ENCODE measurements at regions not wholly inside any gene's neighbourhood (a gene's known extent, or its start where the extent isn't known, plus 50 kb on each side); places are given as distances from the start of the nearest gene placed in this dataset.

DNA sequence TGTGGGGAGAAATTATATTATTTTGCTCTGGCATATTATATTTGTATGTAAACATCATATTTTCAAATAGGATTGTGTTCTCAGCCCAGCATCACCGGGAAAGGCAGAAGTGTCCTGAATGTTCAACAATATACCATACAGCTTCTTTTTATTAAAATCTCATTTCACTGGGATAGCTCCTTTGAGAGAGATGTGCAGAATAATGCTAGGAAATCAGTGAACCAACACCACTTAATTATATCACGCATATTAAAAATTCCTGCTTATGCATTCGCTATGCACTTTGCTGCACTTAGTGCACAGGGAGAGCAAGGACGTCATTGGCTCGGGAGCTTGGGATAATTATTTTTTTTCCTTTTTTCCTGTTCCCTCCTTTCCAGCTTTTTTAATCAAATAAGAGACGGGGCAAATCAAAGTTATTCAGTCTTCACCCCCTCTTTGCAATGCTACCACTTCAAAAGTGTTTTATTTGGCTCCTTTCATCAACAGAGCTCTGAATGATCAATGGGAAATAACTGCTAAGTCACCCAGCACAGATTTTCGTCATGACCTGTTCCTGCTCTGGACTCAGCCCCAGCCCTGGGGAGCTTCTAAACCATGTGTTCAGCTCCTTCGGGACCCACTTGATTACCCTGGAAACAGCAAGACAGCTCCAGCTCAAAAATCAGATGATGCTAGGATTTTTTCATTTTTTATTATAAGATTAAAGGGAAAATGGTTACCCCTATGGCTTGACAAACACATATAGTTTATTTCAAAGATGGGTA lies 165.5 kb upstream of the DUSP10 start:
- H3K27me3 ChIP-seq (ENCODE audit: control insufficient read depth in 5 of 5, insufficient read depth in 4 of 5, low read length in 5 of 5), result no peaks in the 10 kb centered on the region
- H3K4me1 ChIP-seq (ENCODE audit: control insufficient read depth in 5 of 5, insufficient read depth in 5 of 5, low read length in 5 of 5), result peaks cover 0 to 27% (median 16%) of the 10 kb centered on the region in 5 donors
- no peak overlapping the region for H3K4me3 ChIP-seq (ENCODE audit: low read depth in 1 of 5, low read length in 5 of 5)
- no peak overlapping the region for H3K9ac ChIP-seq (ENCODE audit: low read length in 5 of 5)
- H3K9me3 ChIP-seq (ENCODE audit: control insufficient read depth in 5 of 5, low read length in 5 of 5), result no peaks in the 10 kb centered on the region
- H3K36me3 ChIP-seq (ENCODE audit: control insufficient read depth in 5 of 5, insufficient read depth in 5 of 5, low read length in 5 of 5), result no peaks in the 10 kb centered on the region
- H3K27ac ChIP-seq (ENCODE audit: low read depth, low read length), result no peak overlapping the region

DNA sequence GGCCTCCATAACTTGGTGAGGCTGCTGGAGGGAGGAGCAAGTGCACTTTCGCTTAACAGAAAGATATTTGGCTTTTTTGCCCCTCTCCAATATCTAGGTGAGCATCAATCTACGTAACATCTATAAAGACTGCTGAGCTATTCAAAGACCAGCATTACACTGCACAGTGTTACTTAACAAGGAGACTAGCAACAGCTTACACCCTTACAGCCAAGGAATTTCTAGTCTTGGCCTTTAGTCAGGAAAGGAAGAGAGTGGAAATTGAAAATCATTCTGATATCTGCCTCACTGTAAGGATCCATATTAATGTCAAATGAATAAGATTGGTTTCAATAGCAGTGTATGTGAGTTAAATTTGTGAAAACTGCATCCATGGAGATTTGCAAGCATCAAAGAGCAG lies 163.9 kb upstream of the DUSP10 start:
- Histone ChIP-seq H3K27me3 (ENCODE audit: control insufficient read depth in 5 of 5, insufficient read depth in 4 of 5, low read length in 5 of 5) (no peaks in the 10 kb centered on the region), H3K9ac (ENCODE audit: low read length in 5 of 5) (no peak overlapping the region), H3K4me3 (ENCODE audit: low read depth in 1 of 5, low read length in 5 of 5) (no peak overlapping the region), H3K36me3 (ENCODE audit: control insufficient read depth in 5 of 5, insufficient read depth in 5 of 5, low read length in 5 of 5) (no peaks in the 10 kb centered on the region), H3K9me3 (ENCODE audit: control insufficient read depth in 5 of 5, low read length in 5 of 5) (no peaks in the 10 kb centered on the region), H3K4me1 (ENCODE audit: control insufficient read depth in 5 of 5, insufficient read depth in 5 of 5, low read length in 5 of 5) (peaks cover 0 to 27% (median 18%) of the 10 kb centered on the region in 5 donors), H3K27ac (ENCODE audit: low read depth, low read length) (no peak overlapping the region)

- Histone ChIP-seq H3K9ac (ENCODE audit: low read length in 5 of 5) (no peak overlapping the region), H3K9me3 (ENCODE audit: control insufficient read depth in 5 of 5, low read length in 5 of 5) (no peaks in the 10 kb centered on the region), H3K27ac (ENCODE audit: low read depth, low read length) (no peak overlapping the region), H3K4me1 (ENCODE audit: control insufficient read depth in 5 of 5, insufficient read depth in 5 of 5, low read length in 5 of 5) (peaks cover 0 to 27% (median 18%) of the 10 kb centered on the region in 5 donors), H3K36me3 (ENCODE audit: control insufficient read depth in 5 of 5, insufficient read depth in 5 of 5, low read length in 5 of 5) (no peaks in the 10 kb centered on the region), H3K27me3 (ENCODE audit: control insufficient read depth in 5 of 5, insufficient read depth in 4 of 5, low read length in 5 of 5) (no peaks in the 10 kb centered on the region), H3K4me3 (ENCODE audit: low read depth in 1 of 5, low read length in 5 of 5) (no peak overlapping the region)
Measured at GRCh38 chr1:221904319-221904718, 162.4 kb upstream of the DUSP10 start.

GRCh38 chr1:221903594-221903993 lies 161.7 kb upstream of the DUSP10 start:
- H3K9me3 ChIP-seq (ENCODE audit: control insufficient read depth in 5 of 5, low read length in 5 of 5), result no peaks in the 10 kb centered on the region
- H3K4me1 ChIP-seq (ENCODE audit: control insufficient read depth in 5 of 5, insufficient read depth in 5 of 5, low read length in 5 of 5), result peaks cover 0 to 27% (median 18%) of the 10 kb centered on the region in 5 donors
- H3K27ac ChIP-seq (ENCODE audit: low read depth, low read length), result no peak overlapping the region

DNA sequence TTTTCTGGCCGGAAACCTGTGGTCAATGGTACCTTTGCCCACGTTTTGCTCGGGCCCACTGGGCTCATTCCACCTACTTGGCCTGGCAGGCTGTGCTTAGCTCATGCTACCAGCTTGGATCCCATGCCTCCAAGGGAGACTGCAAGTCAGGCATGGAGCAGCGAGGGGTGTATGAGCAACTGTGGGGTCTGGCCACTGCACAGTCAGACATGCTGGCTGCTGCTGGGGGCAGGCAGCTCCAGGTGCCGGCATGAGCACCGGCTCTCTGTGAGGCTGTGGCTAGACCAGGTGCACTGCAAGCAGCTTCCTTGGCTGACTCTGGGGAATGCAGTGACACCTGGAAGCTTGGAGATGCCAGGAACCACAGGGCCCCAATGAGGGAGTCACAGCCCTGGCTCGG lies 161.1 kb upstream of the DUSP10 start:
- Histone ChIP-seq H3K27me3 (ENCODE audit: control insufficient read depth in 5 of 5, insufficient read depth in 4 of 5, low read length in 5 of 5) (no peaks in the 10 kb centered on the region), H3K27ac (ENCODE audit: low read depth, low read length) (no peak overlapping the region), H3K9ac (ENCODE audit: low read length in 5 of 5) (no peak overlapping the region)

More at GRCh38 chr1:221903594-221903993, 161.7 kb upstream of the DUSP10 start:
- no peak overlapping the region for H3K4me3 ChIP-seq (ENCODE audit: low read depth in 1 of 5, low read length in 5 of 5)
- H3K36me3 ChIP-seq (ENCODE audit: control insufficient read depth in 5 of 5, insufficient read depth in 5 of 5, low read length in 5 of 5), result no peaks in the 10 kb centered on the region
- H3K9ac ChIP-seq (ENCODE audit: low read length in 5 of 5), result no peak overlapping the region
- no peaks in the 10 kb centered on the region for H3K27me3 ChIP-seq (ENCODE audit: control insufficient read depth in 5 of 5, insufficient read depth in 4 of 5, low read length in 5 of 5)

GRCh38 chr1:221900678-221901077 lies 158.8 kb upstream of the DUSP10 start:
- Histone ChIP-seq H3K36me3 (ENCODE audit: control insufficient read depth in 5 of 5, insufficient read depth in 5 of 5, low read length in 5 of 5) (no peaks in the 10 kb centered on the region), H3K27ac (ENCODE audit: low read depth, low read length) (no peak overlapping the region), H3K4me1 (ENCODE audit: control insufficient read depth in 5 of 5, insufficient read depth in 5 of 5, low read length in 5 of 5) (peaks cover 0 to 23% (median 18%) of the 10 kb centered on the region in 5 donors), H3K27me3 (ENCODE audit: control insufficient read depth in 5 of 5, insufficient read depth in 4 of 5, low read length in 5 of 5) (no peaks in the 10 kb centered on the region), H3K9ac (ENCODE audit: low read length in 5 of 5) (no peak overlapping the region), H3K9me3 (ENCODE audit: control insufficient read depth in 5 of 5, low read length in 5 of 5) (no peaks in the 10 kb centered on the region), H3K4me3 (ENCODE audit: low read depth in 1 of 5, low read length in 5 of 5) (no peak overlapping the region)

More for the DNA sequence above, 161.1 kb upstream of the DUSP10 start:
- no peaks in the 10 kb centered on the region for H3K36me3 ChIP-seq (ENCODE audit: control insufficient read depth in 5 of 5, insufficient read depth in 5 of 5, low read length in 5 of 5)
- H3K4me1 ChIP-seq (ENCODE audit: control insufficient read depth in 5 of 5, insufficient read depth in 5 of 5, low read length in 5 of 5), result peaks cover 0 to 27% (median 18%) of the 10 kb centered on the region in 5 donors
- no peak overlapping the region for H3K4me3 ChIP-seq (ENCODE audit: low read depth in 1 of 5, low read length in 5 of 5)
- H3K9me3 ChIP-seq (ENCODE audit: control insufficient read depth in 5 of 5, low read length in 5 of 5), result no peaks in the 10 kb centered on the region

DNA sequence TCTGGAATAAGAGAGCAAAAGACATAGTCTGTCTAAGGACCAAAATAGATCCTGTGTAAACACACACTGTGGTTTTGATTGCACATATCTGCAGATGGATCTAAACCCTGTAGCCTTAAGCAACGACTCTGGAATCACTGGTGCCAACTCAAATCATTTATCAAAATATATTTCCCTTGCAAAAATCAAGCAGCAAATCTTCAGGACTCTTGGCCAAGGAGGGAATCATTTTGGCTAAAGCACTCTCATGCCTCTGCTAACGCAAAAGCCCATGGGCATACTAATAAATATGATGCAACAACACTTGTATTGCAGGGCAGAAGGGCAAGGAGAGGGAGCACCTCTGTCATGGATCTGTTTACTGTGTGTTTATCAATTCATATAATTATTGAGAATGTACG lies 155.4 kb upstream of the DUSP10 start:
- Histone ChIP-seq H3K9ac (ENCODE audit: low read length in 5 of 5) (no peak overlapping the region), H3K36me3 (ENCODE audit: control insufficient read depth in 5 of 5, insufficient read depth in 5 of 5, low read length in 5 of 5) (no peaks in the 10 kb centered on the region), H3K9me3 (ENCODE audit: control insufficient read depth in 5 of 5, low read length in 5 of 5) (no peaks in the 10 kb centered on the region), H3K27ac (ENCODE audit: low read depth, low read length) (no peak overlapping the region), H3K4me1 (ENCODE audit: control insufficient read depth in 5 of 5, insufficient read depth in 5 of 5, low read length in 5 of 5) (peaks cover 0 to 20% (median 15%) of the 10 kb centered on the region in 5 donors), H3K4me3 (ENCODE audit: low read depth in 1 of 5, low read length in 5 of 5) (no peak overlapping the region), H3K27me3 (ENCODE audit: control insufficient read depth in 5 of 5, insufficient read depth in 4 of 5, low read length in 5 of 5) (no peaks in the 10 kb centered on the region)

DNA sequence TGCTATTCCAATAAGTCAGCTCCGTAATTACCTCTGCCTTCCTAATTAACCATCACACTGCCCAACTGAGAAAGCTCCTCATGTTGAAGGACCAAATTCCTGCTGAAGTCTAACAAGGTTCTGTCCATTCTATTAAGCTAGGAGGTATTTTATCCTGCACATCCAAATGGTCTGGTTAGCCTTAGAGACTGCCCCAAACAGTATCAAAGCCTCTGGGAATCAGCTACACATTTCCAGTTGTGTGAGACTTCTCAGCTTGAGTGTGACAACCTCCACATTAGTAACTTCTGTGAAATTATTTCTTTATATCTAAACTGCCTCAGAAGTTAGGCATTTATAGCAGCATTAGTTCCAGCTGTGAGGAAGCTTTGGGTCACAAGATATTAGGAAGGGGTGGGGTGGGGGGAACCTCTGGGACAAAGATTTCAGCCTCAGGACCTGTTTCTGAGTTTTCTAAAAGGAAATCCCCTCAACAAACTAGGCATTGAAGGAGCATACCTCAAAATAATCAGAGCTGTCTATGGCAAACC lies 150.5 kb upstream of the DUSP10 start:
- no peaks in the 10 kb centered on the region for H3K36me3 ChIP-seq (ENCODE audit: control insufficient read depth in 5 of 5, insufficient read depth in 5 of 5, low read length in 5 of 5)
- peaks cover 0 to 50% (median 34%) of the 10 kb centered on the region in 5 donors for H3K4me1 ChIP-seq (ENCODE audit: control insufficient read depth in 5 of 5, insufficient read depth in 5 of 5, low read length in 5 of 5)
- no peaks in the 10 kb centered on the region for H3K9me3 ChIP-seq (ENCODE audit: control insufficient read depth in 5 of 5, low read length in 5 of 5)
- H3K27ac ChIP-seq (ENCODE audit: low read depth, low read length), result peak overlapping the region; percentile 87
- no peaks in the 10 kb centered on the region for H3K27me3 ChIP-seq (ENCODE audit: control insufficient read depth in 5 of 5, insufficient read depth in 4 of 5, low read length in 5 of 5)
- no peak overlapping the region for H3K4me3 ChIP-seq (ENCODE audit: low read depth in 1 of 5, low read length in 5 of 5)
- peak overlapping the region in 3 of 5 donors; percentile 10 to 58 (median 22) for H3K9ac ChIP-seq (ENCODE audit: low read length in 5 of 5)

DNA sequence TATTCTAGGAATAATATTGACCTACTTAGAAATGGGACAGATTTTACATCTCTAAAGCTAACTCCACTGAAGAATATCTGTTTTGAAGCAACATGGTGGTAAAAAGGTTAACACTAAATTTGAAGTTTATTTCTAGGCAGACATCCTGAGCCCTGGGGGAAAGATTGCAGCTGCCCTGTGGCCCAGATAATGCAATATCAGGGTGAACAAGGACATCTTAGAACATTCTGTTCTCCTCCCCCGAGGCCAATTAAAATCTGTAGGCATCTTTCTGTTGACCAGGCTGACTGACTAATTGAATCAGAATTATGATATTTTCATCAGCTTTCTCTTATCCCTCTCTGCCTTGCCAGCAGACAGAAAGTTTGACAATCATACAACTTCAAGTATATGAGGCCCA lies 149.8 kb upstream of the DUSP10 start:
- Histone ChIP-seq H3K9me3 (ENCODE audit: control insufficient read depth in 5 of 5, low read length in 5 of 5) (no peaks in the 10 kb centered on the region), H3K4me3 (ENCODE audit: low read depth in 1 of 5, low read length in 5 of 5) (no peak overlapping the region), H3K4me1 (ENCODE audit: control insufficient read depth in 5 of 5, insufficient read depth in 5 of 5, low read length in 5 of 5) (peaks cover 0 to 50% (median 34%) of the 10 kb centered on the region in 5 donors), H3K9ac (ENCODE audit: low read length in 5 of 5) (peak overlapping the region in 1 of 5 donors; percentile 58), H3K27me3 (ENCODE audit: control insufficient read depth in 5 of 5, insufficient read depth in 4 of 5, low read length in 5 of 5) (no peaks in the 10 kb centered on the region), H3K27ac (ENCODE audit: low read depth, low read length) (peak overlapping the region; percentile 87), H3K36me3 (ENCODE audit: control insufficient read depth in 5 of 5, insufficient read depth in 5 of 5, low read length in 5 of 5) (no peaks in the 10 kb centered on the region)

- Histone ChIP-seq H3K27ac (ENCODE audit: low read depth, low read length) (peak overlapping the region; percentile 13), H3K9ac (ENCODE audit: low read length in 5 of 5) (no peak overlapping the region), H3K4me1 (ENCODE audit: control insufficient read depth in 5 of 5, insufficient read depth in 5 of 5, low read length in 5 of 5) (peaks cover 0 to 64% (median 39%) of the 10 kb centered on the region in 5 donors), H3K9me3 (ENCODE audit: control insufficient read depth in 5 of 5, low read length in 5 of 5) (no peaks in the 10 kb centered on the region), H3K27me3 (ENCODE audit: control insufficient read depth in 5 of 5, insufficient read depth in 4 of 5, low read length in 5 of 5) (no peaks in the 10 kb centered on the region), H3K36me3 (ENCODE audit: control insufficient read depth in 5 of 5, insufficient read depth in 5 of 5, low read length in 5 of 5) (no peaks in the 10 kb centered on the region), H3K4me3 (ENCODE audit: low read depth in 1 of 5, low read length in 5 of 5) (no peak overlapping the region)
Measured at GRCh38 chr1:221888801-221889200, 146.9 kb upstream of the DUSP10 start.
